ENCODE measurements at regions not wholly inside any gene's neighbourhood (a gene's known extent, or its start where the extent isn't known, plus 50 kb on each side); places are given as distances from the start of the nearest gene placed in this dataset.

GRCh38 chr1:234932511-234933430 lies 195.9 kb downstream of the TOMM20 start:
- CTCF ChIA-PET, result no interaction called here
- TF ChIP-seq SIN3A (IDR thresholded peaks at IDR 0.05; ENCODE audit: low read depth) (no peak), EZH2 (IDR thresholded peaks at IDR 0.05) (no peak), ZNF274 (IDR thresholded peaks at IDR 0.05; ENCODE audit: low read depth, low read length) (no peak), RAD21 (IDR thresholded peaks at IDR 0.05; ENCODE audit: low read depth) (no peak), MAX (IDR thresholded peaks at IDR 0.05) (no peak), FOSL1 (IDR thresholded peaks at IDR 0.05; ENCODE audit: low read depth) (no peak), TCF7L2 (IDR thresholded peaks at IDR 0.05; ENCODE audit: borderline replicate concordance, extremely low read depth, insufficient read depth, insufficient read length) (no peak)

GRCh38 chr1:234932106-234932505 lies 196.5 kb downstream of the TOMM20 start:
- no peak overlapping the region for H3K27ac ChIP-seq (ENCODE audit: low read depth, low read length)
- intact Hi-C loops (cut with micrococcal nuclease), result no loop called here
- no peak overlapping the region for H3K4me3 ChIP-seq (replicated peaks in 1 of 2; ENCODE audit: low read depth in 1 of 2, low read length in 2 of 2)
- no peaks in the 10 kb centered on the region; the same call in 1 of the 2 replicates for H3K27me3 ChIP-seq (ENCODE audit: insufficient read depth, low read length)
- H3K9me3 ChIP-seq (ENCODE audit: control insufficient read depth in 1 of 2, insufficient read depth in 1 of 2, low read depth in 1 of 2, low read length in 2 of 2), result no peaks in the 10 kb centered on the region
- no peak overlapping the region for H2AFZ ChIP-seq (ENCODE audit: low read depth, low read length, poor library complexity, severe bottlenecking)
- no peaks in the 10 kb centered on the region for H3K79me2 ChIP-seq (ENCODE audit: insufficient read depth, low read length)
- H3K9me2 ChIP-seq (ENCODE audit: insufficient read depth), result no peaks in the 10 kb centered on the region
- peaks cover 0 to 4% of the 10 kb centered on the region in 2 experiments; a peak in 1 of 4 replicates for H3K4me1 ChIP-seq (ENCODE audit: control insufficient read depth in 1 of 2, insufficient read depth in 2 of 2, low read length in 2 of 2)
- no TSS peak for BruUV-seq (replicated peaks)
- H3K36me3 ChIP-seq (ENCODE audit: control insufficient read depth in 1 of 2, insufficient read depth in 2 of 2, low read length in 2 of 2), result no peaks in the 10 kb centered on the region
- no peak for ATAC-seq
- H4K20me1 ChIP-seq (ENCODE audit: insufficient read depth), result no peaks in the 10 kb centered on the region
- no peak overlapping the region for H3K4me2 ChIP-seq (ENCODE audit: low read length)
- no peak overlapping the region for H3K9ac ChIP-seq (ENCODE audit: low read length)
- DNase-seq (ENCODE audit: low read depth, low spot score), result no peak
- ChIA-PET CTCF (no interaction called here), POLR2A (no interaction called here), RAD21 (ENCODE audit: low non-redundant PET in 1 of 2, low total read pairs in 2 of 2, uncharacterized antibody in 2 of 2, unreplicated experiment in 2 of 2) (no interaction called here)
- TF ChIP-seq SRF (IDR thresholded peaks at IDR 0.05; ENCODE audit: low read depth) (no peak), FOSL1 (IDR thresholded peaks at IDR 0.05; ENCODE audit: low read depth) (no peak), POLR2AphosphoS5 (IDR thresholded peaks at IDR 0.05; ENCODE audit: low read depth, low read length) (no peak), EGR1 (IDR thresholded peaks at IDR 0.05; ENCODE audit: low read depth) (no peak), JUND (IDR thresholded peaks at IDR 0.05) (no peak), TCF7L2 (IDR thresholded peaks at IDR 0.05; ENCODE audit: borderline replicate concordance, extremely low read depth, insufficient read depth, insufficient read length) (no peak), REST (IDR thresholded peaks at IDR 0.05; ENCODE audit: low read depth) (no peak), CTCF (IDR thresholded peaks at IDR 0.05 in 2 of 3, conservative IDR thresholded peaks at IDR 0.05 in 1 of 3; ENCODE audit: borderline replicate concordance in 1 of 3, insufficient read depth in 1 of 3, low read depth in 2 of 3, low read length in 2 of 3) (no peak)

More at GRCh38 chr1:234932511-234933430, 195.9 kb downstream of the TOMM20 start:
- Histone ChIP-seq H3K4me1 (ENCODE audit: control insufficient read depth in 1 of 2, insufficient read depth in 2 of 2, low read length in 2 of 2) (peaks cover 0 to 4% of the 10 kb centered on the region in 2 experiments; a peak in 1 of 4 replicates), H2AFZ (ENCODE audit: low read depth, low read length, poor library complexity, severe bottlenecking) (no peak overlapping the region), H3K36me3 (ENCODE audit: control insufficient read depth in 1 of 2, insufficient read depth in 2 of 2, low read length in 2 of 2) (no peaks in the 10 kb centered on the region), H3K27me3 (ENCODE audit: insufficient read depth, low read length) (no peaks in the 10 kb centered on the region; the same call in 1 of the 2 replicates), H3K9me2 (ENCODE audit: insufficient read depth) (no peaks in the 10 kb centered on the region), H4K20me1 (ENCODE audit: insufficient read depth) (no peaks in the 10 kb centered on the region), H3K27ac (ENCODE audit: low read depth, low read length) (no peak overlapping the region), H3K9ac (ENCODE audit: low read length) (no peak overlapping the region), H3K79me2 (ENCODE audit: insufficient read depth, low read length) (no peaks in the 10 kb centered on the region), H3K4me3 (replicated peaks in 1 of 2; ENCODE audit: low read depth in 1 of 2, low read length in 2 of 2) (no peak overlapping the region), H3K4me2 (ENCODE audit: low read length) (no peak overlapping the region), H3K9me3 (ENCODE audit: control insufficient read depth in 1 of 2, insufficient read depth in 1 of 2, low read depth in 1 of 2, low read length in 2 of 2) (no peaks in the 10 kb centered on the region)
- no TSS peak for BruUV-seq (replicated peaks)
- 0 out of 2 replicates have a peak, but pooled peaks have one; percentile 14 for ATAC-seq
- POLR2A ChIA-PET, result no interaction called here
- RAD21 ChIA-PET (ENCODE audit: low non-redundant PET in 1 of 2, low total read pairs in 2 of 2, uncharacterized antibody in 2 of 2, unreplicated experiment in 2 of 2), result no interaction called here
- no peak for DNase-seq (ENCODE audit: low read depth, low spot score)
- intact Hi-C loops (cut with micrococcal nuclease), result no loop called here
